SK-N-SH (cell line): ENCODE measurements at regions not wholly inside any gene's neighbourhood (a gene's known extent, or its start where the extent isn't known, plus 50 kb on each side); places are given as distances from the start of the nearest gene placed in this dataset.

ENCODE experiments used
- CTCF ChIA-PET: fragments of 300-600, 350-600 bp; formaldehyde crosslinking; extraction: SDS; loops from one replicate; lab custom pipeline; 2021; lab: Yijun Ruan, JAX
- POLR2A ChIA-PET: fragments of 350-600 bp; sonication (Branson Sonifier 250); formaldehyde crosslinking; extraction: SDS; loops from one replicate; lab custom pipeline; 2020; ENCODE audit warnings: antibody characterized with exemption, inconsistent platforms; lab: Yijun Ruan, JAX
- DNase-seq: peaks from one replicate; pipeline ENCODE4 v3.0.0; 2012
- H2AFZ ChIP-seq: fragments of 200-600 bp; sonication (generic); 2 replicates; pipeline ENCODE4 v1.8.1; 2016; ENCODE audit warnings: antibody characterized with exemption, mild to moderate bottlenecking, low read depth
- H3F3A ChIP-seq: fragments of 200-600 bp; sonication (generic); replicated peaks from 2 replicates; pipeline ENCODE3; 2016; ENCODE audit warnings: antibody characterized with exemption, mild to moderate bottlenecking; ENCODE audit not compliant: insufficient read depth
- H3K27ac ChIP-seq, 2 experiments: fragments of 200-500 bp in 1 of 2; fragments of 200-600 bp in 1 of 2; sonication (Bioruptor generic) in 1 of 2; sonication (generic), shearing (Covaris generic) in 1 of 2; 2 replicates each; pipeline versions ENCODE4 v1.5.1 to v1.6.1; 2014 to 2016; ENCODE audit warnings: low read depth in 2 of 2, inconsistent platforms in 1 of 2, low read length in 1 of 2, mild to moderate bottlenecking in 1 of 2, mixed read lengths in 1 of 2
- H3K27me3 ChIP-seq: fragments of 200-600 bp; sonication (generic), shearing (Covaris generic); 2 replicates; pipeline ENCODE4 v1.6.1; 2016; ENCODE audit warnings: mixed run types; ENCODE audit not compliant: insufficient read depth
- H3K36me3 ChIP-seq, 2 experiments: fragments of 200-500 bp in 1 of 2; fragments of 200-600 bp in 1 of 2; sonication (Bioruptor generic) in 1 of 2; sonication (generic) in 1 of 2; replicated peaks in 1 of 2; 2 replicates each; pipeline versions ENCODE3 to v1.5.1; 2014 to 2016; ENCODE audit warnings: low read length in 1 of 2, mild to moderate bottlenecking in 1 of 2; ENCODE audit not compliant: insufficient read depth in 2 of 2, control insufficient read depth in 1 of 2
- H3K4me1 ChIP-seq, 2 experiments: fragments of 200-500 bp in 1 of 2; fragments of 200-600 bp in 1 of 2; sonication (Bioruptor generic) in 1 of 2; sonication (generic), shearing (Covaris generic) in 1 of 2; 2 replicates each; pipeline versions ENCODE4 v1.5.1 to v1.6.1; 2014 to 2016; ENCODE audit warnings: low read depth in 1 of 2, low read length in 1 of 2, mixed run types in 1 of 2; ENCODE audit not compliant: insufficient read depth in 2 of 2, control insufficient read depth in 1 of 2
- H3K4me2 ChIP-seq: fragments of 200-600 bp; sonication (generic), shearing (Covaris generic); 2 replicates; pipeline ENCODE4 v1.6.1; 2017; ENCODE audit warnings: mixed run types
- H3K4me3 ChIP-seq, 2 experiments: fragments of 200-500 bp in 1 of 2; fragments of 200-600 bp in 1 of 2; sonication (Bioruptor generic) in 1 of 2; sonication (generic), shearing (Covaris generic) in 1 of 2; 2 replicates each; pipeline versions ENCODE4 v1.5.1 to v1.8.1; 2014 to 2016; ENCODE audit warnings: low read depth in 2 of 2, inconsistent platforms in 1 of 2, low read length in 1 of 2, mild to moderate bottlenecking in 1 of 2, mixed read lengths in 1 of 2, moderate library complexity in 1 of 2
- H3K79me2 ChIP-seq: fragments of 200-600 bp; sonication (generic); 2 replicates; pipeline ENCODE4 v1.8.1; 2017; ENCODE audit warnings: mild to moderate bottlenecking; ENCODE audit not compliant: insufficient read depth
- H3K9ac ChIP-seq: fragments of 200-600 bp; sonication (generic); 2 replicates; pipeline ENCODE4 v1.6.1; 2017; ENCODE audit warnings: mixed run types
- H3K9me2 ChIP-seq: fragments of 200-600 bp; sonication (generic); 2 replicates; pipeline ENCODE4 v1.6.1; 2017; ENCODE audit warnings: mixed run types
- H3K9me3 ChIP-seq: fragments of 200-600 bp; sonication (generic); 2 replicates; pipeline ENCODE4 v1.6.1; 2017; ENCODE audit warnings: mixed run types, mild to moderate bottlenecking, moderate library complexity
- H4K20me1 ChIP-seq: fragments of 200-600 bp; sonication (generic); 2 replicates; pipeline ENCODE4 v1.6.1; 2017; ENCODE audit warnings: mild to moderate bottlenecking, mixed run types; ENCODE audit not compliant: insufficient read depth
- ELF1 ChIP-seq: IDR thresholded peaks from 2 replicates; pipeline ENCODE4 v1.4.0; 2012
- EP300 ChIP-seq, 2 experiments: IDR thresholded peaks; 2 replicates each; pipeline versions ENCODE4 v1.4.0 to v1.6.1; 2012; ENCODE audit warnings: borderline replicate concordance in 1 of 2, low read depth in 1 of 2, low read length in 1 of 2
- FOXJ3 ChIP-seq: sonication (generic); formaldehyde crosslinking; IDR thresholded peaks from 2 replicates; pipeline ENCODE4 v1.5.1; 2020; ENCODE audit warnings: mild to moderate bottlenecking, missing genetic modification reagents
- FOXM1 ChIP-seq: IDR thresholded peaks from 2 replicates; pipeline ENCODE4 v1.4.0; 2012; ENCODE audit warnings: low read depth, mild to moderate bottlenecking
- GATA2 ChIP-seq: sonication (generic); formaldehyde crosslinking; IDR thresholded peaks from 2 replicates; pipeline ENCODE4 v1.5.0; 2020; ENCODE audit warnings: mild to moderate bottlenecking, missing genetic modification reagents
- JUND ChIP-seq: IDR thresholded peaks from 2 replicates; pipeline ENCODE4 v1.4.0; 2012
- MXI1 ChIP-seq: IDR thresholded peaks from 2 replicates; pipeline ENCODE4 v1.6.1; 2012; ENCODE audit warnings: mild to moderate bottlenecking, low read depth, low read length, improper control_type of control experiment
- NFIC ChIP-seq: IDR thresholded peaks from 2 replicates; pipeline ENCODE4 v1.4.0; 2012; ENCODE audit warnings: borderline replicate concordance
- NRF1 ChIP-seq: IDR thresholded peaks from 2 replicates; pipeline ENCODE4 v1.6.1; 2012; ENCODE audit warnings: low read depth, mild to moderate bottlenecking, low read length
- POLR2AphosphoS5 ChIP-seq: IDR thresholded peaks from 2 replicates; pipeline ENCODE4 v1.6.1; 2012; ENCODE audit warnings: low read depth, low read length
- RAD21 ChIP-seq: IDR thresholded peaks from 2 replicates; pipeline ENCODE4 v1.6.1; 2012; ENCODE audit warnings: mild to moderate bottlenecking, low read length
- RCOR1 ChIP-seq: fragments of 150-350 bp; IDR thresholded peaks from 2 replicates; pipeline ENCODE4 v1.6.1; 2017; ENCODE audit warnings: antibody characterized with exemption, low read length
- RFX5 ChIP-seq: IDR thresholded peaks from 2 replicates; pipeline ENCODE4 v1.6.1; 2012; ENCODE audit warnings: mild to moderate bottlenecking, improper control_type of control experiment, low read length
- RXRA ChIP-seq: IDR thresholded peaks from 2 replicates; pipeline ENCODE4 v1.4.0; 2012; ENCODE audit warnings: low read depth, mild to moderate bottlenecking, borderline replicate concordance
- SIN3A ChIP-seq: IDR thresholded peaks from 2 replicates; pipeline ENCODE4 v1.6.1; 2012; ENCODE audit warnings: low read depth, mild to moderate bottlenecking, low read length, moderate library complexity, borderline replicate concordance
- TAF1 ChIP-seq: IDR thresholded peaks from 2 replicates; pipeline ENCODE4 v1.6.1; 2012; ENCODE audit warnings: low read depth, mild to moderate bottlenecking, low read length, moderate library complexity, borderline replicate concordance
- TCF12 ChIP-seq: IDR thresholded peaks from 2 replicates; pipeline ENCODE4 v1.4.0; 2012
- TEAD4 ChIP-seq: IDR thresholded peaks from 2 replicates; pipeline ENCODE4 v1.4.0; 2012; ENCODE audit warnings: mild to moderate bottlenecking, borderline replicate concordance; ENCODE audit not compliant: insufficient read depth
- USF2 ChIP-seq: fragments of 150-350 bp; IDR thresholded peaks from 2 replicates; pipeline ENCODE4 v1.6.1; 2017; ENCODE audit warnings: antibody characterized with exemption, low read length, low read depth, borderline replicate concordance
- YY1 ChIP-seq: IDR thresholded peaks from 2 replicates; pipeline ENCODE4 v1.4.0; 2012; ENCODE audit warnings: low read depth, mild to moderate bottlenecking
- ZBTB33 ChIP-seq: IDR thresholded peaks from 2 replicates; pipeline ENCODE4 v1.4.0; 2012; ENCODE audit warnings: low read depth, borderline replicate concordance
- WGBS: methylation state at CpG from one replicate; pipeline ENCODE4 v1.1.6; 2017; ENCODE audit warnings: low lambda C conversion rate; 5-methylcytosine and 5-hydroxymethylcytosine counted together

- Histone ChIP-seq H3K9me3 (peaks cover 17% of the 10 kb centered on the region; the same call in 1 of the 2 replicates), H3K4me2 (no peak overlapping the region), H4K20me1 (no peaks in the 10 kb centered on the region), H3K4me1 (no peaks in the 10 kb centered on the region; a peak in 1 of 4 replicates), H3K27ac (no peak overlapping the region), H3K36me3 (no peaks in the 10 kb centered on the region), H3K9me2 (no peaks in the 10 kb centered on the region), H2AFZ (no peak overlapping the region), H3K79me2 (no peaks in the 10 kb centered on the region), H3K9ac (no peak overlapping the region), H3F3A (no peaks in the 10 kb centered on the region), H3K4me3 (no peak overlapping the region)
- WGBS: 83% methylated on average over 1 of the region's 1 CpG
- DNase-seq: no peak
- POLR2A ChIA-PET: no interaction called here
- CTCF ChIA-PET: no interaction called here
- TF ChIP-seq RAD21: no peak
- TF ChIP-seq RFX5: no peak
- no peak for TF ChIP-seq NFIC
- TF ChIP-seq NRF1: no peak
- TF ChIP-seq ZBTB33: no peak
- TF ChIP-seq MXI1: no peak
- TF ChIP-seq FOXJ3 (CRISPR knock-in tag): no peak
- no peak for TF ChIP-seq USF2
- TF ChIP-seq RXRA: no peak
- no peak for TF ChIP-seq JUND
- TF ChIP-seq POLR2AphosphoS5: no peak
- TF ChIP-seq FOXM1: no peak
- TF ChIP-seq TCF12: no peak
- TF ChIP-seq GATA2: no peak
- no peak for TF ChIP-seq ELF1
- TF ChIP-seq YY1: no peak
- no peak for TF ChIP-seq EP300 (IDR thresholded peaks at IDR 0.05; ENCODE audit: borderline replicate concordance in 1 of 2, low read depth in 1 of 2, low read length in 1 of 2)
- TF ChIP-seq, all 33 proteins: peak for 0
- no peaks in the 10 kb centered on the region for H3K27me3 ChIP-seq
Observed at GRCh38 chr13:47518530-47518929, 482.5 kb downstream of the SUCLA2 start.

- no peaks in the 10 kb centered on the region for H4K20me1 ChIP-seq
- H3K4me1 ChIP-seq: no peaks in the 10 kb centered on the region
- CTCF ChIA-PET: interaction anchor here (1.2 to 1.3 kb wide), 2 partner anchors 9 to 11 kb away, joined by 3 read pairs; no protein-coding TSS in a partner anchor
- no peaks in the 10 kb centered on the region for H3K27me3 ChIP-seq
- POLR2A ChIA-PET: no interaction called here
- H3K27ac ChIP-seq: no peak overlapping the region
- peaks cover 17% of the 10 kb centered on the region; the same call in 1 of the 2 replicates for H3K9me3 ChIP-seq
- no peak overlapping the region for H2AFZ ChIP-seq
- H3F3A ChIP-seq: no peaks in the 10 kb centered on the region
- 0 out of 2 replicates have a peak, but pooled peaks cover 4% of the 10 kb centered on the region for H3K9me2 ChIP-seq
- no peaks in the 10 kb centered on the region for H3K79me2 ChIP-seq
- DNase-seq: no peak
- H3K4me2 ChIP-seq: no peak overlapping the region
- no peak overlapping the region for H3K9ac ChIP-seq
- no peak overlapping the region for H3K4me3 ChIP-seq
- no peaks in the 10 kb centered on the region for H3K36me3 ChIP-seq
- WGBS: 75% methylated on average over 1 of the region's 1 CpG
- no peak for TF ChIP-seq SIN3A
- no peak for TF ChIP-seq RCOR1
- no peak for TF ChIP-seq RFX5
- TF ChIP-seq USF2: no peak
- no peak for TF ChIP-seq YY1
- TF ChIP-seq NRF1: no peak
- TF ChIP-seq TEAD4: no peak
- TF ChIP-seq EP300 (IDR thresholded peaks at IDR 0.05; ENCODE audit: borderline replicate concordance in 1 of 2, low read depth in 1 of 2, low read length in 1 of 2): no peak
- no peak for TF ChIP-seq GATA2
- TF ChIP-seq ZBTB33: no peak
- TF ChIP-seq TAF1: no peak
- no peak for TF ChIP-seq RXRA
Observed at GRCh38 chr13:47511647-47512046, 489.4 kb downstream of the SUCLA2 start.
